DMS114 treated with DMSO at 0.1 percent for 48 hours (cell line): ENCODE measurements at regions not wholly inside any gene's neighbourhood (a gene's known extent, or its start where the extent isn't known, plus 50 kb on each side); places are given as distances from the start of the nearest gene placed in this dataset.

Experiments used
- DNase-seq: peaks from one replicate; lab custom pipeline; 2025; ENCODE audit not compliant: unreplicated experiment; lab: John Stamatoyannopoulos, UW

DNA sequence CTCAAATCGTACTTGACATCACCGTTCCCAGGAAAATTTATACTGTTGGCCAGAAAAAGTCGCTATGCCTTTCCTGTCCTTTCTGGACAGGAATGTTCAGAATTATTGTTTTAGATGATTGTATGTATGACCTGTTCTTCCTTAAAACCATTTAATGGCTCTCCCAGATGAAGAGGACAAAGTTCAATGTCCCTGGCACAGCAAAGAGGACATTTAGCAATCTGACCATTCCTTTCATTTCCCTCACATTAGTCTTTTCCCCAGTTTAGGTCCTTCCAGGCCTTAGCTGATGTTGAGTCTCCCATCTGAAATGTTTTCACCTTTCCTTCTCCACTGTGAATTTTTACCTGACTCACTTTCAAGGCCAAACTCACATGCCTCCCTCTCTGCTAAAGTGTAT is 938.9 kb downstream of the CDH11 start:
- no peak for DNase-seq

DNA sequence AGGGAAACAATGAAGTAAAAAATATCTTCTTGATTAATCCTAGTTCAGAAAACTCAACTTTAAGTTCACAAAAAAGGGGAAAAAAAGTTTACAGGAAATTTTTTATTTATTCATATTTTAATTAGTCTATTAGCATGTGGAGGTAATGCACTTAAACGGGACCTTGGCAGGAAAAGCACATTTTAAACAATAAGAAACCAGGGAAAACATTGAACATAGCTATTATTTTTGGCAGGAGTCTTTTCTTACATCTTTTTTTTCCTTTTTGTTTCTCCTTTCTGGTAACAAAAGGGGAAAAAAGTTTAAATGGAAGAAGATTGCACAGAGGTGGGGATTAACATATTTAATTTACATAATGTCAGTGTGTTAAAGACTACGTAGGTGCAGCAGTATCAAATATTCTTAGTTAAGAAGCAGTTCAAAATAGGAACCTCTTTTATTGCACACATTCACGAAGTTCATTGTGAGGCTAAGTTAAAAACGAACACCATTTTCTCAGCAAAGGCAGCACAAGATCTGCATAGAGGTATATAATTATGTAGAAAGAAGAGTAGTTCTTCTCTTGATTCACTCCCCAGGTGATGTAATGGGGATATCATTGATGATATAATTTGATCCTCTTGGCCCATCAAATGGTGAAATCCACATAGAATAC is 940.5 kb downstream of the CDH11 start:
- DNase-seq = no peak

DNA sequence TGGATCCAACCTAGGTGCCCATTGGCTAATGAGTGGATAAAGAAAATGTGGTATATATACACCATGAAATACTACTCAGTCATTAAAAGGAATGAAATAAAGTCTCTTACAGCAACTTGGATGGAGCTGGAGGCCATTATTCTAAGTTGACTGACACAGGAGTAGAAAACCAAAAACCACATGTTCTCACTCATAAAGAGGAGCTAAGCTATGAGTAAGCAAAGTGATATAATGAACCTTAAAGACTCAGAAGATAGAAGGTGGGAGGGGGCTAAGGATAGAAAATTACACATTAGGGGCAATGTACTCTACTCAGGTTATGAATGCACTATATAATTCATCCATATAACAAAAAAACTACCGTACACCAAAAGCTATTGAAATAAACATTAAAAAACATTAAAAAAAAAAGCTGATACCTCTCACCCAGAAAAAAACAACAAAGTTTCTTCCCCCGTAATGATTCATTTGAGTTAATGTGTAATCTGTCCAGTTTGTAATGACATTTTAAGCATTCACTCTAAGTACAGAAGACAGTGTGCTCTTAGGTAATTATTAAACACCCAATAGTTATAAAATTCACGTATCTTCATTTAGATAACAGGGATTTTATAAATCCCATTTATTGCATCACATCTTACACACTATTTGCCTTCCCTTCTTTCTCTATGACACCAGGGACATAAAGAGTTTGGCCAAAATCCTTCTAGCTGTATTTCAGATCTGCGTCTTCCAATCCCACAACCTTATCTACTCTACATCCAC is 941.5 kb downstream of the CDH11 start:
- DNase-seq = no peak

DNA sequence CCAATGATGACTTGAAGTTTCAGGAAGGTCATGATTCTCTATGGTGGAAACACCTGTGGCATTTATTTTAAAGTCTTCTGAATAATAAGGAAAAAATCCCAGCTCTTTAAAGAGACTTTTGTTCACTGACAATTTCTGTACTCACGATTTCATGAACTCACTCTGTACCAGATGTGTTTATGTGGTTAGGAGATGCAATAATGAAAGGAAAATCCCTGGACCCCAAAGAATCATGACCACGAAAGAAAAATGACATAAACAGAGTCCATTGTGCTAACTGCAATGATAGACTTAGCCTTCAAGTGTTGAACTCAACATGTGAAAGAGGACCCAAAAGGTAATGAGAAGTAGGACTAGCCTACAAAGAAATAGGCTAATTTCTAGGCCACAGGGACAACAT is 947.5 kb downstream of the CDH11 start:
- no peak for DNase-seq

DNA sequence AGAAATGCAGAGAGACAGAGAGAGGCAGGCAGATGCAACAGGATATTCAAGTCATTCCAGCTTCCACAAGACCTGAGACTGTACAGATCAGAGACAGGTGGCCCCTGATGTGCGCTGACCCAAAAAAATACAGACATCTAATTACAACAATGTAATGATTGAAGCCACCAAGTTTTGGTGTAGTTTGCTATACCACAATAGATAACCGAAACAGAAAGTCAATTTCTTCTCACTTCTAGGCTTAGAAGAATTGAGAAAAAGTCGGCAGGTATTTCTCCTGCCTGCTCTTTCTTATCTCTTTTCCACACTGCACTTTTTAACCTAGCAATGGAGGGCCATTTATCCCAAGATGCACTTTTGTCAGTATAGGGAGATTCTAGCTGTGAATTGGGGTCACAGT is 949.2 kb downstream of the CDH11 start:
- no peak for DNase-seq

DNA sequence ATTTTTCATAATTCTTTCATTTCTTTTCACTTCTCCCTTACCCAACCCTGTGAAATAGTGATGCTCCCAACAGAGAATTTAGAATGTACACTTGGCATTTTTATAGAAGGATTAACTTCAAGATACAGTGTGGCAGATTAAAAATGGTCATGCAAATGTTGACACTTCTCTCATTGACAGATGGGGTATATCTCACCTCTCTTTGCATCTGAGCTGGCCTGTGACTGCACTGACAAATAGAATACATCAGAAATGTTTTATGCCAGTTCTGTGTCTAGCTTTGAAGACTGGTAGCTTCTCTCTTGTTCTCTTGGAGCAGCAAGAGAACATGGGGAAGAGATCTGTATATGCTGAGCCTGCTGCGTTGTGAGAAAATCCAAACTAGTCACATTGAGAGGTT is 949.6 kb downstream of the CDH11 start:
- no peak for DNase-seq

DNA sequence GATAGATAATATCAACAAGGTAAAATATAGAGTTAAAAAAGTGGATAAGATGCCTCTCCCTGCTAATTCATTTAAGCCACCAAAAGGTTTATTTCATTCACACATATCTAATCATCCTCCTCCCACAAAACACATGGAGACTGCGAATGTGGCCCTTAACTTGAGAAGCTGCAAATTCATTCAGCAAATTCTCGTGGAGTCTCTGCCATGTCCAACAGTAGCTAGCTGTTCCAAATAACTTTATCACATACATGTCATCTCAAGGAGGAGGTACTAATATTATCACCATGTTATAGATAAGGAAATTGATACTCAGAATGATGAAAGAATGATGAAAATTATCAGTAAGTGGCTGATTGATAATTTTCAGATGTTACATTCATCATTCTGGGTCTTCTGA is 950.2 kb downstream of the CDH11 start:
- no peak for DNase-seq

DNA sequence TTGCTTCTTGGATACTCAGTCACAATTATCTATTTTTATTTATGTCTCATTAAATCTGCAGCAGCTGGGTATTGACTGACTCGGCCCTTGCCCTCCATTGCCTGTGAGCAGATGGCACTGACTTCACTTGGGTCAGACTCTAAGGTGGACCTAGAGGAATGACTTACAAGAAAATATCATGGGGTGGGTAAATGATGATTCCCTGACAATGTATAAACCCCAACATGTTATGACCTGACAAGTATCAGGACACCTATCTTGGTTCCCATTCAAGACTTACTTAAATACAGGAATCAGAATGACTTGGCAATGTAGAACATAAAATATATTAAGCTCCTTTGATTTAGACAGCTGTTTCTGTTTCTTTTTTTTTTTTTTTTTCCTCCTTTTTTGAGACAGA is 953.5 kb downstream of the CDH11 start:
- DNase-seq = no peak

DNA sequence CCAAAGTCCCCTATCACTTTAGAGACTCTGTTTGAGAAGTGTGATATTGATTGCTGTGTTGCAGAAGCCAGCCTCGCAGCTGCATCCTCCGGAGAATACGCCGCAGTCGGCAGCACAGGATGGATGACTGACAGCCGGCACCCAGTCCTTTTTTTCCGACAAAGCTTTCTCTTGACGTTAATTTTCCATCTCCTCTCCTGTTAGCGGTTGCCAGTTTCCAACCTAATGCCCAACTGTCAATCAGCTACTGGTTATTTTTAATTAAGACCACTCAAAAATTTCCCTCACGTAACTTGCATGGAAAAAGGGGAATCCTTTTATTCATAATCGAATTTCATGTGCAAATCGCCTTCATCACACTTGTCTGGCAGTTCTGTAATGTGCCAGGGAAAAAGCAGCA is 953.9 kb downstream of the CDH11 start:
- no peak for DNase-seq

DNA sequence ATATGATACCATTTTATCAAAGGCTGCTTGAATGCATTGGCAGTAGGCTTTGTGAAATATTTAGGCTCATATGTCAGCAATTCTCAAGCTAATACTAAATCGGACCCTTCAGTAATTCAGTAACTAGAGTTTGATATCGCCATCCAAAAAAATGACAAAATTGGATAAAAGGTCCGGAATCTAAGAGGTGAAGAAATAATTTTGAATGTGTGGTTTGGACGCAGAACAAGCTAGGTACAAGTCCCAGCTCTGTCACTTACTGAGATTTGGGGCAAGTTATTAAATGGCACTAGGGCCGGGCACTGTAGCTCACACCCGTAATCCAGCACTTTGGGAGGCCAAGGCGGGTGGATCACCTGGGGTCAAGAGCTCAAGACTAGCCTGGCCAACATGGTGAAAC is 956.5 kb downstream of the CDH11 start:
- DNase-seq = no peak

DNA sequence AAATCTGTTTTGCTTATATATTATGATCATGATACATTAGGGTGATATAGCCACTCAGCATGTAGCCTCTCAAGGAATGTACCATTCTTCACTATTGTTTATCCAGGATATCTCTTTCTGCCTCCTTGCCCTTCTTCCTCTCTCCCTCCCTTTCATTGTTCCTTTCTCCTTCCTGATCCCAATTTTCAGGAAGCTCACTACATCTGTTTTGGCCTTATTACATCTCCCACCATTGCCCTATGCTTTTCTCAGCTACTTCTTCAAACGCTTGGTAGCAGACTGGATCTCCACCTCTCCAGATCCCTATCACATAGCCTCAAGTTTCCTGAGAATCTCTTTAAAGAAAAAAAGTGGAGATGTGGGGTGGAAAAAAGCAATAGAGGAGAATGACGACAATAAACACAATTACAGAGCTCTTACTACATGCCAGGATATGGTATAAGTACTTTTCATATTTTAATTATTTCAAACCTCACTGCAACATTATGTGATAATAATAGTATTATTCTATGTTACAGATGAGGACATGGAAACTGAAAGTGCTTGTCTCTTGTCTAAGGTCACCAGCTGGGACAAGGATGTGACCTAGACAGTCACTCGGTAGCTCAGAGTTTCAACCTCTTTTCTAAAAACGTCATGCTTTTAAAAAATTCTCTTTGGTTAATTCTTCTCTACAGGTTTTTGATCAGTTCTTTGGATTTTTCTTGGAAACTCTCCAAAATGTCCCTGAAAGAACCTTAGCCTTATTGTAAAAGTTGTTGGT is 959.1 kb downstream of the CDH11 start:
- no peak for DNase-seq

DNA sequence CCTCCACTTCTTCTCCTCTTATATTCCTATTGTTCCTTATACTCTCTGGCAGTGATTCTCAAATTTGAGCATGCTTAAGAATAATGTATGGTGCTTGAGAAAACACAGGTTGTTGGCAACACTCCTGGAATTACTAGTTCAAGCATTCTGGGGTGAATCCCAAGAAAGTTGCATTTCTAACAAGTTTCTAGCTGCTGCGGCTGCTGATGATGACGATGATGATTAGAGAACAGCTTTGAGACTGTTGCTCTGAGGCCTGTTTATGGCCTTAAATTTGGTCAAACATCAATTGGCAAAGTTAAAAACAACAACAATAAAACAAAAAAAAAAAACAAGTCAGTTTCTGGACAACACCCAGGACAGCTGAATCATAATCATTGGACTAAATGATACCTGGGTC is 961.9 kb downstream of the CDH11 start:
- no peak for DNase-seq

DNA sequence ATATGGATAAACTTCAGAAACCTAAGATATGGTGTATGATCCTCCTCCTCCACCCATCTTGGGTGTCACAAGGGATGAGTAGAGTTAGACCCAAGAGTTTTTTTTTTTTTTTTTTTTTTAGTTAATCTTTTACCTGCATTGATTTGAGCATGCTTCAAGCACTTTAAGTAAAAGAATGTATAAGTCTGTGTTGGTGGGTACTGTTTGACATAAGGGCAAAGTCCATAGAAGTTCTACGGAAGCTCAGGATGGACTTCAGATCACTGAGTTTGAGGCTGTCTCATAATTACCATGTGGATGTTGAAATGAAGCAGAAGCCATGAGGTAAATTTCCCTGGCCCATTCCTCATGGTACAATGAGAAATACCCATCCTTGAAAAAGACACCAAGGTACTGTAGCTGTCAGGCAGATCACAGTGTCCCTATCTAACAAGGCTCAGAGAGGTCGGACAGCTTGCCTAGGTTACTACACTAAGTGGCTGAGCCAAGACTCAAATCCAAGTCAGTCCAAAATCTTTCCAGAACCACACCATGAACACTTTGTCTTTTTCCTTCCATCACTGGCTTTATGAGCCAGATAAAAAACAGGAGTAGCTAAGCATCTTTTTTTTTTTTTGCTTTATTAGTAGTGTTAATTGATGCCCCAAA is 962.8 kb downstream of the CDH11 start:
- DNase-seq = no peak

DNA sequence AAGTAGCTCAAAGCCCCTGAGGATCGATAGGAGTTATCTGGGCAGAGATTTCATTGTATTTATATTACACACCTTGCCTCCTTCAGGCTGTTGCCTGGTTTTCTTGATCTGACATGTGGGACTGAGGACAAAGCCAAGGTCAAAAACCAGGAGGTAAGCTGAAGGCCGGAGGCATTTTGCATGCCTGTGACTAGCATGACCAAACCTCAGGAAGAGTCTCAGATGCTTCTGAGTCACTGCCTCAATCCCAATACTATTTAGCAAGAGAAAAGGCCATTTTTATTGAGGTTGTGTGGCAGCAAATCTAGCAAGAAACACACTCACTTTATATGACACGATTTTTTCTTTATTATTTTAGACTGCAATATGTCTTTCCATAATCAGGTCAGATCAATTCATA is 968.1 kb downstream of the CDH11 start:
- no peak for DNase-seq

DNA sequence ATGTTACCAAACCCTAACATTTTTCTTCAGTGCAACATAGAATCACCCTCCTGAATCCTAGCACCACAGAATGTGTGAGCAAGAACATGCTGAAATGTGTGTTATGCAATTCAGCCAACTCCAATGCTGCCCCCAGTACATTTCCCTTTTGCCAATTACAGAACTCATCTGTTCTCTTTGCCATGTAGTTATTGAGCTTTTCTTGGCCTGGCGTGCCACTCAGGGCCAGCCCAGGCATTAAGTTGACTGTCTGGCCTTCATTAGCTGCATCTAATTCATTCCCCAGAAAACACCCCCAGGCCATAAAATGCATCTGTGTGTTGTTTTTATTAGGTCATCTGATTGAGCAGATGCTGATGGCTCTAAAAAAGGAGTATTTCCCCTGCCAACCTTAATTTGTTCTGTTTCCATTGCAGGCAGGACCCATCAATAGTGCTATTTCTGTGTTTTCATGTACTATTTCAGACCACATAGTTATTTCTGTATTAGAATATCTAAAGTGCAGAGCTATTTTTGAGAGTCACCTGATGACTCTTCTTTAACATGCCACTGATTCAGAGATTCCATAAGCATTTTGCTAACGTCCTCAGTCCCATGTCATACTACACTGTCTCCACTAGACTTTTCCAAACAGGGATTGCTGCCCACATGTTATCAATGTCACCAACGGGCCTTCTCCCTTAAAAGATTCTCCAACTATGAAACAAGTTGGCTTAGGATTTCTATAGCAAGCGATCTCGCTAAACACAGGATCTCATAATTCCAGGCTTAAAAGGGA is 969.7 kb downstream of the CDH11 start:
- no peak for DNase-seq

DNA sequence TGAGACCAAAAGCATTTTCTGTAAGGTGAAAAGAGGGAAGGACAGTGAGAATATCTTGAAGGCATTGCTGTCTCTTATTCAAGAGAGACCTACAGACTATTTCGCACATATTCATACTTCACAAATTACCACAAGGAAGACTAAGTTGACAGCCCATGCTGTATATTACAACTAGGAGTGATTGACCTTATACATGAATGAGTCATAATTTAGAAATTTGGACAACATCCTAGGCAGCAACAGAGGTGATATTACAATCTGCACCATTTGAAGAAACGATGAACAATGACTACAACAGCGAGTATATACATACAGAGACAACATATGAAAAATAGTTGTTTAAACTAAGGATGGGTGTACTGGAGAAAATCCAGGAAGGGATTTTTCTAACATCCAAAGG is 971.7 kb downstream of the CDH11 start:
- DNase-seq = no peak

DNA sequence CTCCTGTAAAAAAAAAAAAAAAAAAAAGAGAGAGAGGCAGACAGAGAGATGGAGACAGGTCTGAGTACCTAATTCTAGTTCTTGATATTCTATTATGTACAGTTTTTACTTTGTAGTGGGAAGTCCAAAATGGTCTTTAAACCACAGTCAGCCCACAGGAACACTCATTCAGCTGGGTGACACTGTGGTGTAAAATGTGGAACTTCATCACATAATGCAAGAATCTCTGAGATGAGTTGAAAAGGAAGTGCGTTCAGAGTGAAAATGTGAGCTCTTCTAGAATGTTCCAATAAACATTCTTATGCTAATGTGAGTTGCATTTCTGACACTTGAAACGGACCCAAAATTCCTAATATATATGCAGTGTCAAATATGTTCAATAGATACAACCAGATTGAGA is 972.1 kb downstream of the CDH11 start:
- no peak for DNase-seq

DNA sequence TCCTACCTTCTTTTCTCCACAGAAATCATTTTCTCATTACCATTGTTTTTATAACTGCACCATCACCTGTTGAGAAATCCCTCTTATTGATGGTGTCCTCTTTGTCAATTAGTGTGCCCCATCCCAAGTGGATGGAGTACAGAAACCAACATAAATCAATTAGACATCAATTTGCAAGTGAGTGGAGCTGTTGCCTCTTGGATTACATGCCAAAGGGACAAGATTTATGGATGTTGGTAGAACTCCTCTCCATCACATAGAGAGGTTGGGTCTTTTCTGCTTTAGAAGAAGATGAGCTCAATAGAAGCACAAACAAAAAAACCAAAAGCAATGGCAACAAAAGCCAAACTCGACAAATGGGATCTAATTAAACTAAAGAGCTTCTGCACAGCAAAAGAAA is 973.5 kb downstream of the CDH11 start:
- no peak for DNase-seq

DNA sequence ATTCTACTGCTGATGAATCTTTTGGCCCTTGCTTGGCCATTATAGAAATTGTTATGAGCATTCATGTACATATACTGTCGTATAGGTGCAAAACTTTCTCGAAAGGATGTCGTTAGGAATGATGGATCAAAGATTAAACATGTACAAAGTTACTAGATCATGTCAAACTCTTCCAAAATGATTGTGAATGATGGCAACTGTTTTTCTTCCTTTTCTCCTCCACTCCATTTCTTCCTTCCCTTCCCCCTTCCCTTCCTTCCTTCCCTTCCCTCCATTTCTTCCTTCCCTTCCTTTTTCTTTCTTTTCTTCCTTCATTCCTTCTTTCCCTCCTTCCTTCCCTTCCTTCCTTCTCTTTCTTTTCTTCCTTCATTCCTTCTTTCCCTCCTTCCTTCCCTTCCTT is 973.9 kb downstream of the CDH11 start:
- DNase-seq = no peak

DNA sequence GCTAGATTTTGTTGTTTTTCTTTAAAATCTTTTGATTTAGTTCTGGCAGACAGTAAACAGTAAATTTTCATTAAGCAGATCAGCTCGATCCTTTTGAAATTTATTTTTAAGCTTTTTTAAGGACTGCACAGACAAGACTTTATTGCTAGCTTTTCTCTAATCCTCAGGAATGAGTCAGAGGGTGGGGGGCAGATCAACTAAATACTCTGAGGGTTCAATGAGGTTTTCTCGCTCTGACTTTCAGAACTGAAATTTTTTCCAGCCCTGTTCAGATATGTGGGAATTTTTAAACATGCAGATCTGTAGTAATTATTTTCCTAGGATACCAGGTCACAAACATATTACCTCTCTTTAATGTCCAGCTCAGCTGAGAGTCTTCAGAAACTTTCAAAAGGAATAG is 977.2 kb downstream of the CDH11 start:
- no peak for DNase-seq

DNA sequence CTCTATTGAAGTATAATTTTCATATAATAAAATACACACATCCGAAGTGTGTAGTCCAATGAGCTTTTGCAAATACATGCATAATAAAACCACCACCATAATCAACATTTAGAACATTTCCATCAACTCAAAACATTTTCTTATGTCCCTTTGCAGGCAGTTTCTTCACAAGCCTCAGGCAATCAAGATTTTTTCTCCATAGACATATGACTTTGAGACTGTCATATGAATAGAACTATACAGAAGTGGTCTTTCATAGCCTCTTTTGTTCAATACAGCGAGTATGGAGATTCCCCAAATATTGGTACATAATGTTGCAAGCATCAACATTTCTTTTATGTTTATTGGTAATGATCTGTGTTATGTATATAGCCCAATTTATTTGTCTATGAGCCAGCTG is 983.2 kb downstream of the CDH11 start:
- DNase-seq = no peak
